ENCODE measurements at regions not wholly inside any gene's neighbourhood (a gene's known extent, or its start where the extent isn't known, plus 50 kb on each side); places are given as distances from the start of the nearest gene placed in this dataset.

GRCh38 chr20:11780765-11781369 is 136.8 kb upstream of the BTBD3 start:
- TF ChIP-seq CTCF (IDR thresholded peaks at IDR 0.05; ENCODE audit: borderline replicate concordance, control extremely low read depth, extremely low read depth, insufficient read depth, missing control alignments): no peak
- DNase-seq (ENCODE audit: low spot score): no peak
- in situ Hi-C loops (cut with MboI; ENCODE audit: low sequenced_read_pairs, unreplicated experiment): no loop called here

GRCh38 chr20:11783102-11783850 is 134.4 kb upstream of the BTBD3 start:
- DNase-seq (ENCODE audit: low spot score): no peak
- TF ChIP-seq CTCF (IDR thresholded peaks at IDR 0.05; ENCODE audit: borderline replicate concordance, control extremely low read depth, extremely low read depth, insufficient read depth, missing control alignments): no peak
- in situ Hi-C loops (cut with MboI; ENCODE audit: low sequenced_read_pairs, unreplicated experiment): no loop called here

DNA sequence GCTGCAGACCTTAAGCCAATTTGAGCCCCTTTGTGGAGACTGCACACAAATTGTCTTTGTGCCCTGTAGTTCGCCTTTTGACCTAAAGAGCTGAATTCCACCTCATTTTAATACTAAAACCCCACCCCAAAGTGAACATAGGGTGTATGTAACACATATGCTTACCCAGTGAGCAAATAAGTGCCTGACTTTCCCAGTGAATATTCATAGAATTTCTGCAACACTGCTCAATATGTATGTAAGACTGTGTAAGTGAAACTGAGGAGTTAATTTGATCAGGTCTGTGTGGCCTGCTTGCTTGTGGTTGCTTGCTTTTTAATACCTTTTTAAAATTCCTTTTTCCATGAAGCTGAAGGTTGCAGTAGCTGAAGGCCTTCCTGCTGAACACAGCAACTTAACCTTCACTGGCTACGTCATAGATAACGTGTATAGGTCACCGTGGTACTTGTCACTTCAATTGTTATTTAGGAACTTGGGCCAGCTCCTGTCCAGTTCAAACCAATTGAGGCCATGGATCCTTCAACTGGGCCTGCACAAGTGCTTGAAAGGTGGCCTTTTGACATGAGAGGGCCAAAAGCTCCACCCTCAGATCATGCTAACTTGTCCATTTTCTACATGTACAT is 131.7 kb upstream of the BTBD3 start:
- in situ Hi-C loops (cut with MboI; ENCODE audit: low sequenced_read_pairs, unreplicated experiment): no loop called here
- no peak for DNase-seq (ENCODE audit: low spot score)
- no peak for TF ChIP-seq CTCF (IDR thresholded peaks at IDR 0.05; ENCODE audit: borderline replicate concordance, control extremely low read depth, extremely low read depth, insufficient read depth, missing control alignments)

DNA sequence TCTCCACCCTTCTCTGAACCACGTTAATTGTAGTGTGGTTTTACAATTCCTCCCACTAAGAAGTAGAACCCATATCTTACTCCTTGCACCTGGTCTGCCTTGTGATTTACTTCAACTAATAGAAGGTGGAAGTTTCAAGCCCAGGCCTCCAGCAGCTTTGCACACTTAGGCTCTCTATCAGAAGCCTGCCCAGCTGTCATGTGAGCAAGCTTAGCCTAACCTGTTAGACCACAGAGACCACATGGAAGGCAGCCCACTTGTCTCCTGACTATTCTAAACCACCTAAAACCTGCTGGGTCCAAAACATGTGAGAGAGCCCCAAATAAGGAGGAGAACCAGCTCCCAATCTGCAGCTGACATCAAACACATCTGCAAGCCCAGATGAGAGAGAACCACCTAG is 127.6 kb upstream of the BTBD3 start:
- no peak for DNase-seq (ENCODE audit: low spot score)
- TF ChIP-seq CTCF (IDR thresholded peaks at IDR 0.05; ENCODE audit: borderline replicate concordance, control extremely low read depth, extremely low read depth, insufficient read depth, missing control alignments): no peak
- in situ Hi-C loops (cut with MboI; ENCODE audit: low sequenced_read_pairs, unreplicated experiment): no loop called here

GRCh38 chr20:11791316-11791715 is 126.4 kb upstream of the BTBD3 start:
- in situ Hi-C loops (cut with MboI; ENCODE audit: low sequenced_read_pairs, unreplicated experiment): no loop called here
- DNase-seq (ENCODE audit: low spot score): no peak
- no peak for TF ChIP-seq CTCF (IDR thresholded peaks at IDR 0.05; ENCODE audit: borderline replicate concordance, control extremely low read depth, extremely low read depth, insufficient read depth, missing control alignments)

- in situ Hi-C loops (cut with MboI; ENCODE audit: low sequenced_read_pairs, unreplicated experiment): no loop called here
- DNase-seq (ENCODE audit: low spot score): no peak
- TF ChIP-seq CTCF (IDR thresholded peaks at IDR 0.05; ENCODE audit: borderline replicate concordance, control extremely low read depth, extremely low read depth, insufficient read depth, missing control alignments): no peak
These were observed 125.7 kb upstream of the BTBD3 start for GRCh38 chr20:11791835-11792567.

All from GM13976 (cell line).